ENCODE measurements at regions not wholly inside any gene's neighbourhood (a gene's known extent, or its start where the extent isn't known, plus 50 kb on each side); places are given as distances from the start of the nearest gene placed in this dataset.
"Not testable (repeated sequence)": the region's sequence is repeated elsewhere in the genome, so short reads cannot be mapped to it uniquely, and the experiment has no call there.

DNA sequence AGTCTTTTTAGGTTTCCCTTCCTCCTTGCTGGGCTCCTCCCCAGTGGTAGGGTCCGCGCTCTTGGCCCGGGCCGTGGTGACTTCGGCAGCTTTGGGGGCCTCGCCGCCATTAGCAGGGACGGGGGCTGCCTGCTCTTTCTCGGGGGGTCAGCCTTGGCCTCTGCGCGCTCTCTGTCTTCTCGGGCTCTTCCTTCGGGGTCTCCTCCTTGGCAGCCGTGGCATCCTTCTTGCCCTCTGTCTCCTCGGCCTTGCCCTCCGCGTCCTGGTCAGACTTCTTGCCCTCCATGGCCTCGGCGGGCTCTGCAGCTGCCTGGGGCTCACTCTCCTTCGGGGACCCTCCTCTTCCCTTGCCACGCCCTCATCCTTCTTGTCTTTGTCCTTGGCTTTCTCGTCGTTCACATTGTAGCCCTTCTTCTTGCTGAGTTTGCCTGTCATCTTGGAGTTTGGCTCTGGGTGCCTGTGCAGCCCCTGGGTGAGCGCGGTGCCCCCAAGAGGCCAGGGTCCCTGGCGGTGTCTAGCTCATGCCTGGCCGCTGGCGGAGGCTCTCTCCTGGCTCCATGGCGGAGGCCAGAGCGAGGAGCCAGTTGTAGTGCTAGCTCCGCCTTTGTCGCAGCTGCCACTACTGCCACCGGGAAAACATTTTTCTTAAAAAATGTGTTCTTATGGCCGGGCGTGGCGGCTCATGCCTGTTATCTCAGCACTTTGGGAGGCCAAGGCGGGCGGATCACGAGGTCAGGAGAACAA lies 283.0 kb upstream of the SGCG start:
- DNase-seq (ENCODE audit: low read depth), result no peak

DNA sequence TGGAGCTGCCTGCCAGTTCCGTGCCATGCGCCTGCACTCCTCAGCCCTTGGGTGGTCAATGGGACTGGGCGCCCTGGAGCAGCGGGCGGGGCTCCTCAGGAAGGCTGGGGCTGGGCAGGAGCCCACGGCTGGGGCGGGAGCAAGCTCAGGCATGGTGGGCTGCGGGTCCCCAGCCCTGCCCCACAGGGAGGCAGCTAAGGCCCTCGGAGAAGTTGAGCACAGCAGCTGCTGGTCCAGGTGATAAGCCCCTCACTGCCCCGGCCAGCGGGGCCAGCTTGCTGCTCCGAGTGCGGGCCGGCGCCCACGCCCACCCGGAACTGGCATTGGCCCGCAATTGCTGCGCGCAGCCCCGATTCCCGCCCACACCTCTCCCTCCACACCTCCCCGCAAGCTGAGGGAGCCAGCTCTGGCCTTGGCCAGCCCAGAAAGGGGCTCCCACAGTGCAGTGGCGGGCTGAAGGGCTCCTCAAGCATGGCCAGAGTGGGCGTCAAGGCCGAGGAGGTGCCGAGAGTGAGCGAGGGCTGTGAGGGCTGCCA lies 280.3 kb upstream of the SGCG start:
- not testable (repeated sequence) for DNase-seq (ENCODE audit: low read depth)

- DNase-seq (ENCODE audit: low read depth), result no peak
Measured at GRCh38 chr13:22903301-22903700, 277.5 kb upstream of the SGCG start.

DNA sequence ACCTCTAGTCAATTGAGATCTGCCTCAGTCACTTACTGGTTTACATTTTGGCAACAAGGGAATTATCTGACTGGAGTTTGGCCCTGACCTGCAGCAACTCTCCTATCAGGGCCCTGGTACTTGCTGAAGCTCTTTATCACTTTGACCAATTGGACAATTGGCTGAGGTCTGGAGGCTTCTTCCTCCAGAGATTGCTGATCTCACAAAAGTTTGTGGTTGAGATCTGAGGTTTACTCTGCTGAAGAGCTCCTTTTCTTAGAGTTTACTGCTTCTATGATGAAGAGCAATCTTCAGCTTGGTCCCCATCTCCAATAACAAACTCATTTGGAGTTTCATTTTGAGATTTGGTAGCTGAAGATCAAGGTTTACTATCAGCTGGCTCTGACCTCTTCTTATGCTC lies 276.9 kb upstream of the SGCG start:
- DNase-seq (ENCODE audit: low read depth), result no peak

DNA sequence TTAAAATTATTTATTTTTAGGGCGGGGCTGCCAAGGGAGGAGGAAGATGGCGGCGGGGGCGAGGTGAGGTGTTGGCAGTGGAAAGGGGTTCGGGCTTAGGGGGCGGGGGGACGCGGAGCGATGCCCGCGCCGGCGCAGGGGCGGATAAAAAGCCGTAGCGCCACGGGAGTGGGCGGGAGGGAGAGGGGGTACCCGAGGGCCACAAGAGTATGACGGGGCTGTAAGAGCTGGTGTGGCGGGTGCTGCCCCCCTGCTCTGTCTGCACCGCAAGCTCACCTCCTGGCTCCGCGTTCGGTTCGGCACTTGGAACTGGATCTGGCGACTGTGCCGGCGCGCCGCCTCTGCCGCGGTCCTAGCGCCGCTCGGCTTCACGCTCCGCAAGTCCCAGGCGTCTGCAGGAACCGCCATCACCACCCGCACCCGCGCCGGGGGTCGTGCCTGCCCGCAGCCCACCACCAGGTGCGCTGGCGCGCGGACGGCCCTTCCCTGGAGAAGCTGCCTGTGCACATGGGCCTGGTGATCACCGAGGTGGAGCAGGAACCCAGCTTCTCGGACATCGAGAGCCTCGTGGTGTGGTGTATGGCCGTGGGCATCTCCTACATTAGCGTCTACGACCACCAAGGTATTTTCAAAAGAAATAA lies 265.2 kb upstream of the SGCG start:
- DNase-seq (ENCODE audit: low read depth), result no peak

- DNase-seq (ENCODE audit: low read depth), result not testable (repeated sequence)
Measured at GRCh38 chr13:22916276-22916675, 264.5 kb upstream of the SGCG start.

DNA sequence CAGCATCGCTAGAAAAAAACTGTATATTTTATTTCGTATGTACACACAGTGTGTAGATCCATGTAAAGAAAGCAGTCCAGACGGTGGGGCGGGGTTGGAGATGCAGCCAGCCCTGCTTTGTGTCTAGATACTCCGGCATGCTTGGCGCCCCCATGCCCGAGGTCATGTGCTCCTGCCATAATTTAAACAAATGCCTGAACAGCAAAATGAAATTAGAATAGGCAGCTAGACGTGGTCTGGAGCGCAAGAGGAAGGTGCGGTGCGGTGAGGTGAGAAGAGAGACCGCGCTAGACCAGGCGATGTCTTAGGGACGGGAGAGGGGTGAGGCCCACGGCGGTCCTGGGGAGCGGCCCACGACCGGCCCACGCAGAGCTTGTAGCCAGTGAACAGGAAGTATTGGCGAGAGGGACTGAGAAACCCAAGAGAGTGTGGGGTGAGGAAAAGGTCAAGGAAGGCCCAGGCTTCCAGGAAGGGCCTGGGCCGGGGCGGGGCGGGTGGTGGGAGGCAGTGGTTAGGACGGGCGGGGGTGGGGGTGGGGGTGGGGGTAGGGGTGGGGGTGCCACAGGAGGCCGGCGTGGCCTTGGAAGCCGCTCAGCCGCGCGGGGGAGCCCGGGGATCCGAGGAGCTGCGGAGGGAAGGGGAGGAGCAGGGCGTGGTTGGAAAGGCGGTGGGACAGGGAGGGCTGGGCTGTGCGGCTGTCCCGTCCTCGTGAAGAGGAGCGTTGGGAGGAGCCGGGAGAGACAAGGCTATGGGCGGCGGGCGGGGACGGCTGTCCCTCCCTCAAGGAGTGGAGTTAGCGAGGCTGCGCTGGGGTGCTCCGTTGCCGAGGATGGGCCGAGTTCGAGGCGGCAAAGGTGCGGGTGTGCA lies 254.7 kb upstream of the SGCG start:
- DNase-seq (ENCODE audit: low read depth), result no peak

DNA sequence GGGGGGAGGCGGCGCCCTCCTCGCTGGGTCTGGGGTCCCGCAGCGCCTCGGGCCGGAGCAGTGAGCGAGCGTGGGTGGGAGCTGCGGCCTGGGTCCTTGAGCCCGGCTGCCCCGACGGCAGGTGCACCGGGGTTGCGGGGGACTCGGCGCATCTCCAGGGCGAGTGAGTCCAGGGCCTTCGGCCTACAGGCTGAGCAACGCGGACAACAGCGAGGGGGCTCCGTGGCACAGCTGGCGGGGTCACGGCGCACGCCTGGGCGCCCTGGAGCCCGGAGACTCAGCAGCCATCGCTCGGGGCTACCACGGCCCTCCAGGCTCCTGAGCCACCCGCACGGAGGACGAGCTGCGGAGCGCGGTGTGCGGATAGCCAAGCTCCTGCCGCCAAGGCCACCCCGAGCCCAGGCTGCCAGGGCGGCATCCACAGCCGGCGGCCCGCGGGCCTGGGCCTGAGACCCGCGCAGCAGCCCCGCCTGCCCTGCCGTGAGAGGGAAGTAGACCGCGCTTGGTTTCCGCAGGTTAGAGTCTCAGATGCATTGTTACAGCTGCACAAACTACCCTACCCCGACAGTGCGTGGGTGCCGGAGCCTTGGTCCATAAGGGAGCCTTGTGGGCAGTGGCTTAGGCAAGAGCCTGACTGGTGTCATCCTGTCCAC lies 253.9 kb upstream of the SGCG start:
- DNase-seq (ENCODE audit: low read depth), result no peak

- not testable (repeated sequence) for DNase-seq (ENCODE audit: low read depth)
Measured at GRCh38 chr13:22927845-22928244, 252.9 kb upstream of the SGCG start.

DNA sequence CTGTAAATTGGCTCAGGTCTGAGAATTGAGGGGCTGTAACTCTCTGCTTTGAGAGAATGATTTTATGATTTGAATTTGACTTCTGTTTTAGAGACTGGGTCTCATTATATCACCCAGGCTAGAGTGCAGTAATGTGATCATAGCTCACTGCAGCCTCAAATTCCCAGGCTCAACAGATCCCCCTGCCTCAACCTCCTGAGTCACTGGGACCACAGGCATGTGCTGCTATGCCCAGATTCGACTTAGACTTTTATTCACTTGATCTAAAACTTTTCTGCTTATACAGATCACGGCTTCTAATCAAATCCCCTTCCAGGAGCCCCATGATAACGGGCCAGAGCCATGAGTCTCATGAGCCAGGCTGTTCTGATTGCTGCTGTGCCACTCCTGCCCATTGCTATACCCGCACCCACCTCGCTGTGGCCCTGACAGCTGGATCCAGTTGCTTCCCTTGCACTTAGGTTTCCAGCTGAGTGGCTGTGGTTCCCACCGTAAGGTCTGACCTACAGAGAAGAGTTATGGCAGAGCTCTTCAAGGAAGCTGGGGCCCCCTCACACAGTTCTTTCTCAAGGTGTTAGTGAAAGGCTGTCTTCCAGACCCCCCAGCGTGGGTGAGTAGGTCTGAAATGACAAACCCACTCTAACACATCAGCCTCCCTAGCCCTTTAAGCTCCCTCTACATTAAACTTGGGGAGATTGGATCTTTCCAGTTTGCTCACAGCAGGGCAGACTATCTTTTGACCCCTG lies 251.2 kb upstream of the SGCG start:
- no peak for DNase-seq (ENCODE audit: low read depth)

GRCh38 chr13:22931576-22931975 lies 249.2 kb upstream of the SGCG start:
- DNase-seq (ENCODE audit: low read depth), result no peak

GRCh38 chr13:22932632-22933412 lies 248.0 kb upstream of the SGCG start:
- DNase-seq (ENCODE audit: low read depth), result not testable (repeated sequence)

- DNase-seq (ENCODE audit: low read depth), result no peak
Measured at GRCh38 chr13:22933571-22934181, 247.1 kb upstream of the SGCG start.

GRCh38 chr13:22934744-22935523 lies 245.8 kb upstream of the SGCG start:
- no peak for DNase-seq (ENCODE audit: low read depth)

GRCh38 chr13:22936228-22936627 lies 244.6 kb upstream of the SGCG start:
- DNase-seq (ENCODE audit: low read depth), result no peak

GRCh38 chr13:22937241-22937640 lies 243.5 kb upstream of the SGCG start:
- DNase-seq (ENCODE audit: low read depth), result no peak

GRCh38 chr13:22937953-22938352 lies 242.8 kb upstream of the SGCG start:
- no peak for DNase-seq (ENCODE audit: low read depth)

DNA sequence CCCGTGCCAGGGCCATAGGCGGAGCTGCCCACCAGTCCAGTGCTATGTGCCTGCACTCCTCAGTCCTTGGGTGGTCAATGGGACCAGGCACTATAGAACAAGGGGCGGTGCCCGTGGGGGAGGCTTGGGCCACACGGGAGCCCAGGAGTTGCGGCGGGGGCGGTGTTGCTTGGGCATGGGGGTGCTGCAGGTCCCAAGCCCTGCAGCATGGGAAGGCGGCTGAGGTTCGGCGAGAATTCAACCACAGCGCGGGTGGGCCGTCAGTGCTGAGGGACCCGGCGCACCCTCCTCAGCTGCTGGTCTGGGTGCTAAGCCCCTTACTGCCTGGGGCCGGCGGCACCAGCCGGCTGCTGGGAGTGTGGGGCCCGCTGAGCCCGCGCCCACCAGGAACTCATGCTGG lies 242.2 kb upstream of the SGCG start:
- DNase-seq (ENCODE audit: low read depth), result no peak

GRCh38 chr13:22939157-22939556 lies 241.6 kb upstream of the SGCG start:
- DNase-seq (ENCODE audit: low read depth), result no peak

Measured in GM04504 (cell line).